HG02763 (cell line): ENCODE measurements at regions not wholly inside any gene's neighbourhood (a gene's known extent, or its start where the extent isn't known, plus 50 kb on each side); places are given as distances from the start of the nearest gene placed in this dataset.
"Not testable (repeated sequence)": the region's sequence is repeated elsewhere in the genome, so short reads cannot be mapped to it uniquely, and the experiment has no call there.

Experiments
- ATAC-seq: cut with Tn5 transposase; IDR thresholded peaks from one replicate; pipeline ENCODE4 v1.9.1; 2021; ENCODE audit warnings: mild to moderate bottlenecking, moderate library complexity; ENCODE audit not compliant: unreplicated experiment

DNA sequence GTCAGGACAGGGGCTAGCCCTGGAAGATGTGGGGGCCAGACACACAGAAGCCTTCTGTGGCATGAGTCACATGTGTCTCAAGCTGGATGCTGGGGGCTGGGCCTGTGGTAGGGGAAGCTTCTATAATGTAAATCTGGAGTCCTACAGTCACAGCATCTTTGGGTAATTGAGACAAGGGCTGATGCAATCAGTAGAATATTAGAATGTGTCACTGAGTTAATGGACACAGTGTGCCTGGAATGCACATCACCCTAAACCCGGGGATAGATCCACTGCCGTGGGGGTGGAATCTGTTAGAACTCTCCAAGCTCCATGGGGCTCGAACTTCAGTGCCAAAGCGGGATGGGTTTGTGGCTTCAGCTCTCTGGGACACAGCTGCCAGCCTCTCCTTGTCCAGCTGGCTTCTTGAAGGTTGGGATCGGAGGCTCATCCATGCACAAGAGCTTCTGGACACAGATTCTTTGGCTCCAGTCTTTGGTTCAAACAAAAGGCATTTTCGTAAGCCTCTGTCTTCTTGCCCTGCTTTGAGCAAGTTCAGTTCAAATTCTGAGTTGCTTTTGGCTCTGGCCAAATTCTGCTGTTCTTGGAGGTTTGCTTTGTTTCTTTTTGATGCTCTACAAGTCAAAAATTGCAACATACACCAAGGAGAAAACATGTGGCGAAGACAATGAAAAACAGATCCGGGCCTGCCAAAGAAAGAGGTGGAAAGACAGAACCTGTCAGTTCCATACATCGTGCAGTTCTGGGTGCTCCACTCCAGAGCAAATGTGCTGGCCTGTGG, 194.8 kb upstream of the ZNF32 start:
- ATAC-seq: no peak

- ATAC-seq: no peak
Measured at GRCh38 chr10:43842496-43842895, 193.8 kb upstream of the ZNF32 start.

DNA sequence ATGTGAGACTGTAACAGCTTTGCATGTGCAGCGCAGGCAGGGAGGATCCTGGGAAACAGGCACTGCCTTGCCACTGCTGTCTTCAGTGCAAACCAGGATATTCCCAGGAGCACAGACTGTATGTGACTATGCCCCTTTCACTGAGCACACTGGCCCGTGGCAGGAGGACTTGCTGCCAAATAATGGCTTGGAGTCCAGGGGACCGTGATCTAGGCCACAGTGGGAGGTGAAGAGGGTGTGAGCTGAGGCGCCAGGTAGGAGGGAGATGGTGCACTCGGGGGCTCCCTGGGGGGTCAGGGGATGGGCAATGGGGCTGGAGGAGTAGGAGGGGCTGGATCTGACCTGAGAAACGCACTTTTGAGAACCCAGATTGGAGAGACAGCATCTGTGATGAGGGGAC, 193.4 kb upstream of the ZNF32 start:
- no peak for ATAC-seq

DNA sequence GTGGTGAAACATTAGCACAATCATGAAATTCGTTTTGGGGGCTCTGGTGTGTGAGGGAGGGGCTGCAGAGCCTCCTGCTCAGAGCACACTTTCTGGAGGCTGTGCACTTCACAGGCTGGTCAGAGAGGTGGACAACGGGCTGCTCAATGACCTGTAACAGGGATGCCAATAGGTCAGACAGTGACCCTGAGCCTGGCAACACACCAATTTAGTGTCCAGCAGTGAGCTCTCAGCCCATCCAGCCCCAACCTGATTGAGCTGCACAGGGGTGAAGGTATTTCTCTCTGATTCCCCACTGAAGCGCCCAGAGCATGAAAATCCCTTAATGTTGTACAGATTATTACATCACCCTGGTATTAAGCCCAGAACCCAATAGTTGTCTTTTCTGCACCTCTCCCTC, 191.3 kb upstream of the ZNF32 start:
- no peak for ATAC-seq

DNA sequence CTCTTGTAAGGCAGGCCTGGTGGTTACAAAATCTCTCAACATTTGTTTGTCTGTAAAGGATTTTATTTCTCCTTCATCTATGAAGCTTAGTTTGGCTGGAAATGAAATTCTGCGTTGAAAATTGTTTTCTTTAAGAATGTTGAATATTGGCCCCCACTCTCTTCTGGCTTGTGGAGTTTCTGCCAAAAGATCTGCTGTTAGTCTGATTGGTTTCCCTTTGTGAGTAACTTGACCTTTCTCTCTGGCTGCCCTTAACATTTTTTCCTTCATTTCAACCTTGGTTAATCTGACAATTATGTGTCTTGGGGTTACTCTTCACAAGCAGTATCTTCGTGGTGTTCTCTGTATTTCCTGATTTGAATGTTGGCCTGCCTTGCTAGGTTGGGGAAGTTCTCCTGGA, 186.1 kb upstream of the ZNF32 start:
- not testable (repeated sequence) for ATAC-seq

DNA sequence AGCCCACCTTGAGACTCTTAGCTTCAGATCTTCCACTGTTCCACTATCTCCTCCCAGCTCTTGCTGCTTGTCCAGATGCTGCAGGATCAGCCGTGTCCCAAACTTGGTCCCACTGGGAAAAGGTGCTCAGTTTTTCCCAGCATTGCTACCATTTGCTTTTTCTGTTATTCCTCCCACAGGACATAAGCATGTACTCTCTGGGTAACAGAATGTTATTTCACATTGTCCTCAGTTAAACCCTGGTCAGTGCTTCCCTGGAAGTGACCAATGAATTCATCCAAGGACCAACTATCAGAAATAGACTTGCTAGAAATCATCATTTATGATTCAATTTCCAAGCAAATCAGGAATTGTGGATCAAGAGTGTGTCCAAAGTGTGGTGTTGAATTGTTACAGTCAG, 179.2 kb upstream of the ZNF32 start:
- no peak for ATAC-seq

- ATAC-seq: no peak
Measured at GRCh38 chr10:43825984-43826383, 177.3 kb upstream of the ZNF32 start.

- no peak for ATAC-seq
Measured at GRCh38 chr10:43825421-43825820, 176.7 kb upstream of the ZNF32 start.

DNA sequence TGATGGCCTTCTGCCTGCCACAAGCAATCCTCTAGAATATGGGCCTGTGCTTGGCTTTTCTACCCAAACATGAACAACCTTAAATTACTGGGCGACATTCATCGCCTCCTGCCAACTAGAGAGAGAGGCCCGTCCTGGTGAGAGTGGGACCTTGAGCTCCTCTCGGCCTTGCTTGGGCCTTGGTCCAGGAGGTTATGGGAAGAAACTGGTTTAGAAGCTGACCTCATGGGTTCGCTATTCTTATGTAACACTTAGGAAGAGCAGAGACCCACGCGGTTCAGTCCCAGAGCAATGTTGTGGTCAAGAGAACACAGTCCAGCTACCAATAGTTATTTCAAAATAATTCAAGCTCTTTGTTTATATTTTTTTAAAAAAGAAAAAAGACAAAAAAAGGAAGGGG, 176.3 kb upstream of the ZNF32 start:
- ATAC-seq: no peak

DNA sequence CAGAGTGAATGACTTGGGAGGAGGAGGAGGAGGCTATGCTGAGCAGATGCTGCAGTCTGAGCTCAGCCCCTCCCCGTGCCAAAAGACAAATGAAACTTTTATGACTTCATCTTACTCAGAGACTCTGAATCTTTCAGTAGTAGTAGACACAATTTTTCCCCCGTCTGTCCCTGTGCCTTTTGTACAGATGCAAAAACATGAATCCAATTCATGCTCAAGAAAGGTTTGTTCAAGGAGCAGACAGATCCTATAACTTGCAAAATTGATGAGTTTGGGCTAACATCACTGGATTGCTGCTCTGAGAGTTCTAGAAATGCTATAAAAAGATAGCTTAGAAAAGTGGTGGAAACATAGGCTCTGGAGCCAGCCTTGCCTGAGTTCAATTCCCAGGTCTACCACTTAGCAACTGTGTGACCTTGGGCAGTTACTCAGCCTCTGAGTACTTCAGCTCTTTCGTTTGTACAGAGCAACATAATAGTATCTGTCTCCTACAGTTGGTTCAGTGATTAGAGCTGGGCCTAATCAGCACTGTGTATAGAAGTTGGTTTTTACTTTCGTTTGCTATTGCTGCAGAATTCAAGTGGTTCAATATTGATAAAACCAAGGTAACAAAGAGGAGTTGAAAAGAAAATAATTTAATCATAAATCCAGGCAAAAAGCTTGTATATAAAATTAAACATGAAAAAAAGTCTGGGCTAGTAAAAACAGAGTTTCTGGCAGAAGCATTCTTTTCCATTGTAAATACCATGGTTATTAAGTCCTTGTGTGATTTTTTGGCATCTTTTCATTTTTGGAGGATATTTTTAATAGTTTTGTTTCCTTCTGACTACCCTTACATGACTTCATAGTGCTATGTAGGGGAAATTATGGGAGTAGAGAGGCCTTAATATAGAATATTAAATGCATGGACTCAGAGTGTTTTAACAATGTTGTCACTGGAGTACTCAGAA, 174.2 kb upstream of the ZNF32 start:
- ATAC-seq: no peak

- no peak for ATAC-seq
Measured at GRCh38 chr10:43821103-43821502, 172.4 kb upstream of the ZNF32 start.

- no peak for ATAC-seq
Measured at GRCh38 chr10:43820663-43821062, 172.0 kb upstream of the ZNF32 start.

- no peak for ATAC-seq
Measured at GRCh38 chr10:43819464-43820230, 171.0 kb upstream of the ZNF32 start.

DNA sequence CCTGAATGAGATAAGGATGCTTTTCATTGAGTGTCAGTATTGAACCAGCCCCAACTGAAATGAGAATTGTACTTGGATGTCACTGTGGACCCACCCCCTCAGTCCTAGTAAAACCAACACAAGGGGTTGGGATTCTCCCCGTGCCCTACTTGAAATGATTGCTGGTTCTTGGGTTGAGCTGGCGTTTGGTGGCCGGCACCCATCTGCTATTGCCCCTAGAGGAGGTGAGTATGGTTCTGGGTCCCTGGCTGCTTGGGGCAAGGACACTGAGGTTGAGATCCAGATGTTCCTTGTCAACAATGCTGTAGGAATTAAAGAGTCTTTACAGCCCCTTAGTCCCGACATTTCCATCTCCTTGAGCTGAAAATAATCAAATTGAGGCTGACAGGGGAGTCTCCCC, 170.0 kb upstream of the ZNF32 start:
- no peak for ATAC-seq

DNA sequence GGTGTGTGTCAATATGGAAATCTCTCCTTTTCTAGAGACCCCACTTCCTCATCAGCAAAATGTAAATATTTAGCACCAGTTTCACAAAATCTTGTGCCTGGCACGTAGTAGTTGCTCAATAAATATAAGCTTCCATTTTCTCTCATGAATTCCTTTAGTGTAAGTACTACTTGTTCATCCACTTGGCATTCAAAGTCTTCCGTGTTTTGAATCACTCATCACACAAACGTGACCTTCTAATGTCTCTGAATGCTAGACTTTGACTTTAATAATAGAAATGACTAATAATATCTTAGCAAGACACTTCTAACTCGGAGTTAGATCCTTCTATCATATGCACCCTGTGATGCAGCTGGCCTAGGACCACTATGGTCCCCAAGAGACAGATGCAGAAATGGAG, 168.7 kb upstream of the ZNF32 start:
- ATAC-seq: no peak

DNA sequence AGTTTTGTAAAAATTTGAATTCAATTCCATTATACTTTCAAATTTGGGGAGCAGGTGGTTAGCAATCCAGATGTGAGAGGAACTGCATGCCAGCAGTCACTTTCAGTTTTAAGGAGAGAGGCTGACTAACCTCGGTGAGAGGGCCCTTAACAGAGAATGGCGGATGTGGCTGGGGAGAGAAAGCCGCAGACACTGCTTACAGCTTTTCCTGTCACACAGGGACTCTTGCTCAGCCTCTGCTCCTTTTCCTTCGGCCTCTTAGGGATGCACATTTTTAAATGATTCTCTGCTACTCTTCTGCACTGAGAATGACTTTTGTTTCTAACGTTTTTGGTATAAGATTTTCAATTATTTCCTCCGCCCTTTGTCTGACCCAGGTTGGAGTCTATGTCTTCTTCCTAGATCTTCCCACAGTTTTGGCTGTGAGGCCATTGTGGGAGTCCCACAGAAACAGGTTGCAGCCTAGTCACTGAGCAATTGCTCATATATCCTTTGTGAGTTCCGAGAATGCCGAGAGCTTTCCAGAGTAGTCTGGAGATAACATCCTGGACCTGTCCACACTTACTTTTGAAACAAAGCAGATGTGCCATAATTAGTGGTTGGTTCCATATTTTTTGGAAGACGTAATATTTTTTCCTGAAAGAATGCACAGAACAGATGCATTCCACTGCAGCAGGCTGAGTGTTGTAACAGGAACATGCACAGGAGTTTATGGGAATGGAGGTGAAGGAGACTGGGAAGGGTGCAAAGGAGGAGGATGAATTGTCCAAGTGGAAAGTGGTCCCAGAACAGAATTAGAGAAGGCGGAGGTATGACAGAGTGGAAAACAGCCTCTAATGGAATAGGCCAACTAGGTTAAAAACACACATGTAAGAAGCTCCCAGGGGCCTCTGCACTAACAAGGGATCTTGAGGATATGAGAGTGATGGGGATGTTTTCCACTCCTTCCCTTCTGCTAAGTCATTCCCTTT, 168.0 kb upstream of the ZNF32 start:
- peak; percentile 97 for ATAC-seq

DNA sequence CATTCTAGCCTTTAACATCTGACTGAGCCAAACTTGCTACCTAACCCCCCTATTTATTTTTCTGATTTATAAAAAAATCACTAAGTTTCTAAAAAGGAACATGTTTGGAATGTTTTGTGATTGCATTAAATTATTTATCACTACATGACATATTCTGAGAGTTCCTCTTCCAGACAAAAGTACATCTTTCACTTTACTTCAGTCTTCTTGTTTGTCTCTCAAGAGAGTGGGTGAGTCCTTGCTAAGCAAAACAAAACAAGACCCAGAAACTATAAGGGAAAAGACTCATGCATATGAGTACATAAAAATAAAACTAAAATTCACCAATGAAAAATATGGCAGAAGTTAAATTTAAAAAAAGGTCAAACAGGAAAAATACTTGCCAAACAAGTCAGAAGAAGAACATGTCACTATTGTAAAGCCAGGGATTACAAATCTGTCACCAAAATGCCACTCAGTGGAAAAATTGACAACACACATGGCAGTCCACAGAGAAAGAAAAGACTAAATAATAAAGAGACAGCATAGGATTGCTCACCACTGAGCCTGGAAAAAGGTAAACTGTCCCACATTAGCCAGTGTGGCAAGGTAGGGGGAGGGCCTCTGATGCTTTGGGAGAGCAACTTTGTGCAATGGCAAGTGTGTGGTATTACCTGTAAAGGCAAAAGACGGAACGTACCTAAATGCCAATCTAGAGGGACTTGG, 166.7 kb upstream of the ZNF32 start:
- no peak for ATAC-seq

GRCh38 chr10:43814663-43815062, 166.0 kb upstream of the ZNF32 start:
- ATAC-seq: no peak

- ATAC-seq: no peak
Measured at GRCh38 chr10:43811871-43812270, 163.2 kb upstream of the ZNF32 start.
